Stimulated activated CD4-positive, alpha-beta T cell treated with anti-CD3 and anti-CD28 coated beads, Interleukin-1b, Interleukin-23, amount 100 ng/mL, for 24 hours (primary cell): ENCODE measurements at regions not wholly inside any gene's neighbourhood (a gene's known extent, or its start where the extent isn't known, plus 50 kb on each side); places are given as distances from the start of the nearest gene placed in this dataset.
"Not testable (repeated sequence)": the region's sequence is repeated elsewhere in the genome, so short reads cannot be mapped to it uniquely, and the experiment has no call there.

Experiments
- DNase-seq, 4 experiments: peaks; one replicate each; pipeline ENCODE4 v3.0.0-alpha.2; 2020; ENCODE audit warnings: low read depth in 4 of 4, low spot score in 1 of 4

- DNase-seq, result no peak
These were observed 192.8 kb upstream of the ADRA1D start for GRCh38 chr20:4441871-4442270.

- no peak for DNase-seq
These were observed 192.1 kb upstream of the ADRA1D start for GRCh38 chr20:4441191-4441590.

DNA sequence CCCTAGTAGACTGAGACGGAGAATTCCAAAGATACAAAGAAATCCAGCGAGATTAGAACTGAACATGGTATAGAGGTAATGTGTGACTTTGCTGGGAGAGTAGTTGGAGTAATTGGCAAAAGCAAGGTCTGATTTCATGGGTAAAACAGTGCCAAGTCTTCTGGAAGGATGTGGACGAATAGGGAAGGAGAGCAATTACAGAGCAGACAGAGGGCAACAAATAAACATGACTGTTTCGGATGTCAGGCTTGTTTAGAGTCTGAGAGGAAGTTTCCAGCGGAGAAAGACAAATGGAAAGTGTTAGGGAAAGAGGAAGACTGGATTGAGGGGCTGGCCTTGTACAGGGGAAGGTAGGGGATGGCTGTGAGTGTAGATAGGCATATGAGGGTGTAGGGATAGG is 190.4 kb upstream of the ADRA1D start:
- DNase-seq, result no peak

- DNase-seq, result no peak
These were observed 188.0 kb upstream of the ADRA1D start for GRCh38 chr20:4437131-4437530.

- DNase-seq, result no peak
These were observed 186.8 kb upstream of the ADRA1D start for GRCh38 chr20:4435671-4436455.

- DNase-seq, result no peak
These were observed 186.1 kb upstream of the ADRA1D start for GRCh38 chr20:4435225-4435624.

DNA sequence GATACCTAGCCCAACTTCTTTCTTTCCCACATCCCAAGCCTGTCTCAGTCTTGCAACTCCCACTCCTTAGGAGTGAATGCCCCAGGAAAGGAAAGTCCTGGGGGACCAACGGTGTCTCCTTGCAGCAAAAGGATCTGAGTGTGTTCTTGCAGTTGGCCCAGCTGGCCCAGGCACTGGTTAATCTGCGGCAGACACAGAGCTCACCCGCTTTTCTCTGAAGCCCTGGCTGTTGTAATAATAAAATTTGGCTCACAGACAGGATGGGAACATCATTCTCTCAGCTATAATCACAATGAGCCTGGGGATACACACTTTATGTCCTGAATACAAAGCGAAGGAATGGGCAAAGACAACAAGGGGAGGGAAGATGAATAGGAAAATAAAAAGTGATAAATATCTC is 185.6 kb upstream of the ADRA1D start:
- no peak for DNase-seq

- no peak for DNase-seq
These were observed 182.4 kb upstream of the ADRA1D start for GRCh38 chr20:4431446-4431845.

DNA sequence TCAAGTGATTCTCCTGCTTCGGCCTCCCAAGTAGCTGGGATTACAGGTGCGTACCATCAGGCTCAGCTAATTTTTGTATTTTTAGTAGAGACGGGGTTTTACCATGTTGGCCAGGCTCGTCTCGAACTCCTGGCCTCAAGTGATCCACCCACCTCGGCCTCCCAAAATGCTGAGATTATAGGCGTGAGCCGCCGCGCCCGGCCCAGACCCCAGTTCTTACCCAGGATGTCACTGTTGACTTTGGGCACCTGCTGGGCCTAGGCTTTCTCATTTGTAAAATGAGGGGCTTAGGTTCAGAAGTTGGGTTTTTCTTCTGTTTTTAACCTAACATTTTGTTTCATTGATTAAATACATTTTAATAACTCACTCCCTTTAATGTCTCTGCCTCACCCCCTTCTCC is 181.7 kb upstream of the ADRA1D start:
- DNase-seq, result not testable (repeated sequence)

DNA sequence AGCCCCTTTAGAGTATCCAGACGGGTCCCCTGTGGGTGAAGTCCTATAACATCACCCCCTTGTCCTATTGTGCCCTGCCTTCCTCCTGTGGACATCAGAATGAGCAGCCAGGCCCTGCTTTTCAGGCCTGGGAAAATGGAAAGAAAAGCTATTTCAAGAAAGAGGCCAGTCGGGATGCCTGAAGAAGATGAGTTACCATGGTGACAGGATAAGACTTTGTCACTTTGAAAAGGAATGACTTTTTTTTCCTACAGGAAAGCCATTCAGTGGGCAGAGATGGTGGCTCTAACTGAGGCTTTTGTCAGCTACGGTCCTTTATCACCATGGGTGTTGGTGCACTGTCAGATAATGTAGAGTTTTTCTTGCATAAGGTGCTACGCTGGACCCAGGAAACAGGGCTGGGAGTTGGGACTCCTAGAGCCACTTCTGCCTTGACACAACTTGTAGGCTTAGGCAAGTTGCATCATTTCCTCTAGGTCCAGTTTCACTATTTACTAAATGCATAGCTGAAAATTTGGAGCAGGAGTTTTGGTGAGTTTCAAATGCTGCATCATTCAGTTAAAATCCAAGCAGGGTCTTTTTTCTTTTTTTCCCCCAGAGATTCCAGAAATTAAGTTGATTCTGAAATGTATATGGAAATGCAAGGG is 179.0 kb upstream of the ADRA1D start:
- no peak for DNase-seq

DNA sequence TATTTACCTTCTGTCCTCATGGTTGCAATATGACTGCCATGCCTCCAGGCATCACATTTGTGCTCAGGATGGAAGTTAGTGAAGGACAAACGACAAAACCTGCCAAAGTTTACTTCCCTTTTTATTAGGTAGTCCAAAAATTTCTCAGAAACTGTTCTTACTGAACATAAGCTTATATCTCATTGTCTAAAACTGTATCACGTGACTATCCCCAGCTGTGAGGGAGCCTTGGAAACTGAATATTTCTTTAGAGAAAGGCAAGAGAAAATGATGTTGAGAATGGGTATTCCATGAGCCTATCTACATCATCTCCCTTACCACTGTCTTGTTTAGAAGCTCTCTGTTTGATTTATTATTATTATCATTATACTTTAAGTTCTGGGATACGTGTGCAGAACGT is 169.1 kb upstream of the ADRA1D start:
- DNase-seq, result no peak

DNA sequence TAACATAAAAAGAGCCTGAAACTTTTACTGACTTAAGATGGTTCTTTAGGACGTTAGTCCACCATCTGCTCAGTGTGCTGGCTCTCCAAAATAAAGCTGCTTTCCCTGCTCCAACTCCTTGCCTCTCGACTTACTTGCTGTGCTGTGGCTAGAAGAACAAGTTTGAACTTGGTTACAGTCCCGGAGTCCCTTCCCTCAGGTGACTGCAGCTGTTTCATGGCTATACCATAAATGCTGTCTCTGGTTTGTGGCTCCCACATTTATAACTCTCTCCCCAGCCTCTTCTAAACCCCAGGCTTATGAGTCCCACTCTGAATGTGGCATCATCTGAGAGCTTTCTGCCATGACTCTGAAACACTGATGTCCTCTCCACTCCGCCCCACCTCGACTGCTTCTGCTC is 166.2 kb upstream of the ADRA1D start:
- no peak for DNase-seq

GRCh38 chr20:4413314-4414049 is 164.4 kb upstream of the ADRA1D start:
- DNase-seq, result no peak

DNA sequence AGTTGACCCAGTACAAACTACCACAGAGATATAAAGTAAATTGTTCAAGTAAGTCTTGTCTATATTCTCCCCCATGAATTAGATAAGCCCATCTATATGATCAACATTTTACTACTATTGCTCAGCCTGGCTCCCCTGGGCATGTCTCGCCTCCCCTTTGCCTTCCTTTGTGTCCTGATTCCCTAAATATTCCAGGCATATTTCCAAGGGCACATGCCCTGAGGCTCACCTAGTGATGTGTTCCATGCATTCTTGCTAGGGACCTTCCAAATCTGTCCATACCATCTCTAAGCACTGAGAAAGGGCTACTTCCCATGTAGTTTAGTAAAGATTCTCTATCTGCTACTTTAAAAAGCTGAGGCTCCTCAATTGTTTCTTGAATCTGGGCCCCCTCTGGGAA is 163.1 kb upstream of the ADRA1D start:
- no peak for DNase-seq

GRCh38 chr20:4411744-4412143 is 162.7 kb upstream of the ADRA1D start:
- DNase-seq, result no peak

- no peak for DNase-seq
These were observed 157.5 kb upstream of the ADRA1D start for GRCh38 chr20:4406627-4407026.

GRCh38 chr20:4401601-4402000 is 152.5 kb upstream of the ADRA1D start:
- DNase-seq, result no peak

GRCh38 chr20:4384961-4385360 is 135.9 kb upstream of the ADRA1D start:
- DNase-seq, result no peak

DNA sequence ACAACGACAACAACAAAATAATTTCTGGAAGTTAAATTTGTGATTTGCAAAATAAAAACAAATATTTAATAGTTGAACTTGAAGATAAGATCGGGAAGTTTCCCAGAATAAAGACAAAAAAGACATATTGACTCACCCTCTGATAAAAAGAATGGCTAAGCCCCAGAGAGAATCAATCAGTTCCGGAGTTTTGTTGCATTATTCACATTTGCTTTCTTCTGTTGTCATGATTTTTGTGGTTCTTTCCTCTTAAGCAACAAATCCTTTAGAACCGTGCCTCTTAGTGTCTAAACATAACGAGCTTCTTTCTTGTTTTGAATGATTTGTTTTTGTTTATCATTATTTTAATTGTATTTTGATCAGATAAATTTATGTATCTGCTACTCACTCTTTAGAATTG is 134.9 kb upstream of the ADRA1D start:
- no peak for DNase-seq

DNA sequence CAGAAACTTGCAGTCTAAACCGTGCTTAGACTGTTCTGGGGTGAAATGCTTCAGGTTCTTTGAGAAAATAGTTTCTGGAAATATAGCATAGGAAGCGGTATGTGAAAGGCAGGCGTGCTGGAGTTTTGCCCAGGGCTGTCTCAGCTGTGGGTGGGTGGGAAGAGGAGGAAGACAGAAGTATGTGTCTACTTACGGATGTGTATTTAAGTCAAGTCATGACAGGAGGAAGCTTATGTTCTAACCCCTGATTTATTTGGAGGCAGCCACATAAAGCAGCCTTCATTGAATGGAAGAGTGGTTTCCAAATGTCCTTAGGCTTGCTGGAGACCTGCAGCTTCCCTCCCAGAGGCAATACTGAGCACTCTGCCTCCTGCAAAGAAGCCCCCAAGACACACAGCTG is 126.8 kb upstream of the ADRA1D start:
- no peak for DNase-seq

GRCh38 chr20:4373454-4373853 is 124.4 kb upstream of the ADRA1D start:
- DNase-seq, result no peak

GRCh38 chr20:4371623-4372251 is 122.7 kb upstream of the ADRA1D start:
- no peak for DNase-seq
